ENCODE measurements at regions not wholly inside any gene's neighbourhood (a gene's known extent, or its start where the extent isn't known, plus 50 kb on each side); places are given as distances from the start of the nearest gene placed in this dataset.
"Not testable (repeated sequence)": the region's sequence is repeated elsewhere in the genome, so short reads cannot be mapped to it uniquely, and the experiment has no call there.

- WGBS, 2 donors: 93% methylated on average over 15 of the region's 15 CpGs
Measured at GRCh38 chr6:22171885-22172284, 125.0 kb downstream of the PRL start.

GRCh38 chr6:22173311-22173710, 123.5 kb downstream of the PRL start:
- no peak overlapping the region for H3K4me3 ChIP-seq
- H3K27ac ChIP-seq (ENCODE audit: low read depth in 1 of 2, low read length in 1 of 2): no peak overlapping the region
- DNase-seq (no peak), ATAC-seq (ENCODE audit: insufficient read depth, low FRiP score) (no peak)
- no peaks in the 10 kb centered on the region for H3K27me3 ChIP-seq (ENCODE audit: control insufficient read depth in 3 of 3, insufficient read depth in 3 of 3, low read length in 2 of 3)
- H3K36me3 ChIP-seq (ENCODE audit: control insufficient read depth in 4 of 4, insufficient read depth in 4 of 4, low read length in 4 of 4): peaks cover 0 to 4% (median 1%) of the 10 kb centered on the region in 4 donors
- H3K4me1 ChIP-seq (ENCODE audit: control insufficient read depth in 5 of 5, insufficient read depth in 5 of 5, low read length in 5 of 5): no peaks in the 10 kb centered on the region
- peaks cover 0 to 14% (median 7%) of the 10 kb centered on the region in 4 donors for H3K9me3 ChIP-seq (ENCODE audit: control insufficient read depth in 4 of 4, insufficient read depth in 3 of 4, low read length in 3 of 4)
- no peak for TF ChIP-seq CTCF (IDR thresholded peaks at IDR 0.05; ENCODE audit: control extremely low read depth, extremely low read depth)
- no peak overlapping the region for H3K9ac ChIP-seq (ENCODE audit: insufficient read depth in 1 of 2, low read length in 2 of 2)

More at GRCh38 chr6:22171885-22172284, 125.0 kb downstream of the PRL start:
- not testable (repeated sequence) for H3K36me3 ChIP-seq (ENCODE audit: control insufficient read depth in 4 of 4, insufficient read depth in 4 of 4, low read length in 4 of 4); H3K4me1 ChIP-seq (ENCODE audit: control insufficient read depth in 5 of 5, insufficient read depth in 5 of 5, low read length in 5 of 5); H3K27me3 ChIP-seq (ENCODE audit: control insufficient read depth in 3 of 3, insufficient read depth in 3 of 3, low read length in 2 of 3); H3K9ac ChIP-seq (ENCODE audit: insufficient read depth in 1 of 2, low read length in 2 of 2); H3K27ac ChIP-seq (ENCODE audit: low read depth in 1 of 2, low read length in 1 of 2); H3K4me3 ChIP-seq; ATAC-seq (ENCODE audit: insufficient read depth, low FRiP score); DNase-seq
- peaks cover 0 to 14% (median 7%) of the 10 kb centered on the region in 4 donors for H3K9me3 ChIP-seq (ENCODE audit: control insufficient read depth in 4 of 4, insufficient read depth in 3 of 4, low read length in 3 of 4)

- WGBS, 2 donors: 89 to 91% methylated on average over 16 to 20 of the region's 20 CpGs
- ATAC-seq (ENCODE audit: insufficient read depth, low FRiP score); H3K27me3 ChIP-seq (ENCODE audit: control insufficient read depth in 3 of 3, insufficient read depth in 3 of 3, low read length in 2 of 3); H3K4me1 ChIP-seq (ENCODE audit: control insufficient read depth in 5 of 5, insufficient read depth in 5 of 5, low read length in 5 of 5); H3K9ac ChIP-seq (ENCODE audit: insufficient read depth in 1 of 2, low read length in 2 of 2); H3K36me3 ChIP-seq (ENCODE audit: control insufficient read depth in 4 of 4, insufficient read depth in 4 of 4, low read length in 4 of 4); H3K4me3 ChIP-seq; DNase-seq; H3K9me3 ChIP-seq (ENCODE audit: control insufficient read depth in 4 of 4, insufficient read depth in 3 of 4, low read length in 3 of 4); H3K27ac ChIP-seq (ENCODE audit: low read depth in 1 of 2, low read length in 1 of 2): not testable (repeated sequence)
Measured at GRCh38 chr6:22180250-22180649, 116.6 kb downstream of the PRL start.

- Histone ChIP-seq H3K27ac (ENCODE audit: low read depth in 1 of 2, low read length in 1 of 2) (no peak overlapping the region), H3K9me3 (ENCODE audit: control insufficient read depth in 4 of 4, insufficient read depth in 3 of 4, low read length in 3 of 4) (peaks cover 0 to 9% (median 3%) of the 10 kb centered on the region in 4 donors), H3K4me1 (ENCODE audit: control insufficient read depth in 5 of 5, insufficient read depth in 5 of 5, low read length in 5 of 5) (no peaks in the 10 kb centered on the region), H3K27me3 (ENCODE audit: control insufficient read depth in 3 of 3, insufficient read depth in 3 of 3, low read length in 2 of 3) (no peaks in the 10 kb centered on the region), H3K9ac (ENCODE audit: insufficient read depth in 1 of 2, low read length in 2 of 2) (no peak overlapping the region), H3K36me3 (ENCODE audit: control insufficient read depth in 4 of 4, insufficient read depth in 4 of 4, low read length in 4 of 4) (peaks cover 0 to 4% (median 2%) of the 10 kb centered on the region in 4 donors), H3K4me3 (no peak overlapping the region)
- TF ChIP-seq CTCF (IDR thresholded peaks at IDR 0.05; ENCODE audit: control extremely low read depth, extremely low read depth): no peak
- ATAC-seq (ENCODE audit: insufficient read depth, low FRiP score): no peak
- no peak for DNase-seq
Measured at GRCh38 chr6:22184371-22184770, 112.5 kb downstream of the PRL start.

- no peak overlapping the region for H3K27ac ChIP-seq (ENCODE audit: low read depth in 1 of 2, low read length in 1 of 2)
- H3K9me3 ChIP-seq (ENCODE audit: control insufficient read depth in 4 of 4, insufficient read depth in 3 of 4, low read length in 3 of 4): peaks cover 0 to 2% (median 0%) of the 10 kb centered on the region in 4 donors
- ATAC-seq (ENCODE audit: insufficient read depth, low FRiP score) (no peak), DNase-seq (no peak)
- WGBS, 2 donors: 92 to 94% methylated on average over 6 of the region's 6 CpGs
- no peaks in the 10 kb centered on the region for H3K27me3 ChIP-seq (ENCODE audit: control insufficient read depth in 3 of 3, insufficient read depth in 3 of 3, low read length in 2 of 3)
- no peaks in the 10 kb centered on the region for H3K4me1 ChIP-seq (ENCODE audit: control insufficient read depth in 5 of 5, insufficient read depth in 5 of 5, low read length in 5 of 5)
- no peak overlapping the region for H3K4me3 ChIP-seq
- TF ChIP-seq CTCF (IDR thresholded peaks at IDR 0.05; ENCODE audit: control extremely low read depth, extremely low read depth): no peak
- no peak overlapping the region for H3K9ac ChIP-seq (ENCODE audit: insufficient read depth in 1 of 2, low read length in 2 of 2)
- H3K36me3 ChIP-seq (ENCODE audit: control insufficient read depth in 4 of 4, insufficient read depth in 4 of 4, low read length in 4 of 4): peaks cover 0 to 3% (median 0%) of the 10 kb centered on the region in 4 donors
Measured at GRCh38 chr6:22189946-22190345, 106.9 kb downstream of the PRL start.

All from lung (tissue), 11 donors.